ENCODE measurements at regions not wholly inside any gene's neighbourhood (a gene's known extent, or its start where the extent isn't known, plus 50 kb on each side); places are given as distances from the start of the nearest gene placed in this dataset.

DNA sequence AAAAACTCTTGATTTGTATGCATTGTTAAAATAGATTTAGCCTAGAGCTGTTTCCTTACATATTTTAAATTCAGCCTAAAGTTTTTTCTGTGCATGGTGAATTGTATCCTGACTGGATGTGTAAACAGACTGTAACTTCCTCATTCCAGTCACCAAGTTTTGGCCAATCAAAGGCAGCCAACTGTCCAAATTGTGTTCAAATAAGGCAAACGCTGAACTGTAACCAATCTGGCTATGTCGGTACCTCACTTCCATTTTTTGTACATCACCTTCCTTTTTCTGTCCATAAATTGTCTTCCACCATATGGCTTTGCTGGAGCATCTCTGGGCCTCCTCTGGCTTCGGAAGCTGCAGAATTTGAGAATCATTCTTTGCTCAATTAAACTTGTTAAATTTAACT is 1921.9 kb upstream of the SEL1L start:
- ATAC-seq (no peak), DNase-seq (ENCODE audit: low spot score) (no peak)
- ChIA-PET CTCF (no interaction called here), POLR2A (no interaction called here)
- no peak overlapping the region for H3K4me3 Mint-ChIP-seq
- H3K9me3 Mint-ChIP-seq, result peaks cover 85% of the 10 kb centered on the region
- peaks cover 24% of the 10 kb centered on the region for H3K27me3 Mint-ChIP-seq (ENCODE audit: low read depth)
- H3K27ac Mint-ChIP-seq, result no peak overlapping the region
- H3K36me3 Mint-ChIP-seq, result peaks cover 58% of the 10 kb centered on the region
- H3K4me1 Mint-ChIP-seq, result peaks cover 19% of the 10 kb centered on the region
- no peak for TF ChIP-seq FOXK1 (CRISPR knock-in tag; IDR thresholded peaks at IDR 0.05)
- no peak for TF ChIP-seq ZNF219 (CRISPR knock-in tag; IDR thresholded peaks at IDR 0.05; ENCODE audit: borderline replicate concordance)
- TF ChIP-seq, protein P1, sequence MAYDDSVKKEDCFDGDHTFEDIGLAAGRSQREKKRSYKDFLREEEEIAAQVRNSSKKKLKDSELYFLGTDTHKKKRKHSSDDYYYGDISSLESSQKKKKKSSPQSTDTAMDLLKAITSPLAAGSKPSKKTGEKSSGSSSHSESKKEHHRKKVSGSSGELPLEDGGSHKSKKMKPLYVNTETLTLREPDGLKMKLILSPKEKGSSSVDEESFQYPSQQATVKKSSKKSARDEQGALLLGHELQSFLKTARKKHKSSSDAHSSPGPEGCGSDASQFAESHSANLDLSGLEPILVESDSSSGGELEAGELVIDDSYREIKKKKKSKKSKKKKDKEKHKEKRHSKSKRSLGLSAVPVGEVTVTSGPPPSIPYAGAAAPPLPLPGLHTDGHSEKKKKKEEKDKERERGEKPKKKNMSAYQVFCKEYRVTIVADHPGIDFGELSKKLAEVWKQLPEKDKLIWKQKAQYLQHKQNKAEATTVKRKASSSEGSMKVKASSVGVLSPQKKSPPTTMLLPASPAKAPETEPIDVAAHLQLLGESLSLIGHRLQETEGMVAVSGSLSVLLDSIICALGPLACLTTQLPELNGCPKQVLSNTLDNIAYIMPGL (CRISPR knock-in tag; IDR thresholded peaks at IDR 0.05), result no peak
- TF ChIP-seq NR2C2 (CRISPR knock-in tag; IDR thresholded peaks at IDR 0.05), result no peak
- no peak for TF ChIP-seq ESRRA (CRISPR knock-in tag; IDR thresholded peaks at IDR 0.05; ENCODE audit: borderline replicate concordance)
- TF ChIP-seq KAT7 (CRISPR knock-in tag; IDR thresholded peaks at IDR 0.05; ENCODE audit: borderline replicate concordance), result no peak
- TF ChIP-seq TP53 (CRISPR knock-in tag; IDR thresholded peaks at IDR 0.05), result no peak
- TF ChIP-seq, protein P2, sequence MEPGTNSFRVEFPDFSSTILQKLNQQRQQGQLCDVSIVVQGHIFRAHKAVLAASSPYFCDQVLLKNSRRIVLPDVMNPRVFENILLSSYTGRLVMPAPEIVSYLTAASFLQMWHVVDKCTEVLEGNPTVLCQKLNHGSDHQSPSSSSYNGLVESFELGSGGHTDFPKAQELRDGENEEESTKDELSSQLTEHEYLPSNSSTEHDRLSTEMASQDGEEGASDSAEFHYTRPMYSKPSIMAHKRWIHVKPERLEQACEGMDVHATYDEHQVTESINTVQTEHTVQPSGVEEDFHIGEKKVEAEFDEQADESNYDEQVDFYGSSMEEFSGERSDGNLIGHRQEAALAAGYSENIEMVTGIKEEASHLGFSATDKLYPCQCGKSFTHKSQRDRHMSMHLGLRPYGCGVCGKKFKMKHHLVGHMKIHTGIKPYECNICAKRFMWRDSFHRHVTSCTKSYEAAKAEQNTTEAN (CRISPR knock-in tag; IDR thresholded peaks at IDR 0.05), result no peak
- TF ChIP-seq CREM (CRISPR knock-in tag; IDR thresholded peaks at IDR 0.05), result no peak
- TF ChIP-seq IRF2 (CRISPR knock-in tag; IDR thresholded peaks at IDR 0.05; ENCODE audit: borderline replicate concordance, low read depth), result no peak
- TF ChIP-seq, protein P3, sequence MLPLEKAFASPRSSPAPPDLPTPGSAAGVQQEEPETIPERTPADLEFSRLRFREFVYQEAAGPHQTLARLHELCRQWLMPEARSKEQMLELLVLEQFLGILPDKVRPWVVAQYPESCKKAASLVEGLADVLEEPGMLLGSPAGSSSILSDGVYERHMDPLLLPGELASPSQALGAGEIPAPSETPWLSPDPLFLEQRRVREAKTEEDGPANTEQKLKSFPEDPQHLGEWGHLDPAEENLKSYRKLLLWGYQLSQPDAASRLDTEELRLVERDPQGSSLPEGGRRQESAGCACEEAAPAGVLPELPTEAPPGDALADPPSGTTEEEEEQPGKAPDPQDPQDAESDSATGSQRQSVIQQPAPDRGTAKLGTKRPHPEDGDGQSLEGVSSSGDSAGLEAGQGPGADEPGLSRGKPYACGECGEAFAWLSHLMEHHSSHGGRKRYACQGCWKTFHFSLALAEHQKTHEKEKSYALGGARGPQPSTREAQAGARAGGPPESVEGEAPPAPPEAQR (CRISPR knock-in tag; IDR thresholded peaks at IDR 0.05), result no peak
- no peak for TF ChIP-seq OVOL2 (CRISPR knock-in tag; IDR thresholded peaks at IDR 0.05; ENCODE audit: borderline replicate concordance)
- TF ChIP-seq, protein P4, sequence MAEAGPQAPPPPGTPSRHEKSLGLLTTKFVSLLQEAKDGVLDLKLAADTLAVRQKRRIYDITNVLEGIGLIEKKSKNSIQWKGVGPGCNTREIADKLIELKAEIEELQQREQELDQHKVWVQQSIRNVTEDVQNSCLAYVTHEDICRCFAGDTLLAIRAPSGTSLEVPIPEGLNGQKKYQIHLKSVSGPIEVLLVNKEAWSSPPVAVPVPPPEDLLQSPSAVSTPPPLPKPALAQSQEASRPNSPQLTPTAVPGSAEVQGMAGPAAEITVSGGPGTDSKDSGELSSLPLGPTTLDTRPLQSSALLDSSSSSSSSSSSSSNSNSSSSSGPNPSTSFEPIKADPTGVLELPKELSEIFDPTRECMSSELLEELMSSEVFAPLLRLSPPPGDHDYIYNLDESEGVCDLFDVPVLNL (CRISPR knock-in tag; IDR thresholded peaks at IDR 0.05; ENCODE audit: borderline replicate concordance, low read depth), result no peak
- TF ChIP-seq TEAD1 (CRISPR knock-in tag; IDR thresholded peaks at IDR 0.05), result no peak
- no peak for TF ChIP-seq ZNF396 (CRISPR knock-in tag; IDR thresholded peaks at IDR 0.05; ENCODE audit: borderline replicate concordance)
- no peak for TF ChIP-seq ATF1 (CRISPR knock-in tag; IDR thresholded peaks at IDR 0.05)

DNA sequence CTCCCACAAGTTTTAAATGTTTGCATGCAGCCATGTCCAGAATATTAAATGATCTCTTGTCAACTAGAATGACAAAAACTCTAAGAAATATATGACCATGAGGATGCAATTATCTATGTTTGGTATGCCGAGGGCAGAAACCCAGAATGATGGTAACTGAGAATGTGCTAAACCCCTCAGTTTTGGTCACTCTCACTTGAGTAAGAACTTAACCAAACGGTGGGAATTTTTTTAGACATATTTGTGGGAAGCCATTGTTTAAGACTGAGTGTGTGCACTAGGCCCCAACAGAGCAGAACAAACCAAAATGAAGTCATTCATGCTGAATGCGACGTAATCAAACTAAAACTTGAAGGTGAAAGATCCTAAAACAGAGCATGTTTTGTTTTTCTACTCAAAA is 1927.9 kb upstream of the SEL1L start:
- peaks cover 27% of the 10 kb centered on the region for H3K36me3 Mint-ChIP-seq
- peaks cover 33% of the 10 kb centered on the region for H3K9me3 Mint-ChIP-seq
- H3K27me3 Mint-ChIP-seq (ENCODE audit: low read depth), result peaks cover 24% of the 10 kb centered on the region
- ATAC-seq (no peak), DNase-seq (ENCODE audit: low spot score) (no peak)
- H3K4me1 Mint-ChIP-seq, result peaks cover 5% of the 10 kb centered on the region
- no peak overlapping the region for H3K4me3 Mint-ChIP-seq
- CTCF ChIA-PET, result interaction anchor here (1.2 kb wide), 1 partner anchor 161 kb away, joined by 3 read pairs; no protein-coding TSS in a partner anchor
- H3K27ac Mint-ChIP-seq, result no peak overlapping the region
- POLR2A ChIA-PET, result no interaction called here
- TF ChIP-seq ESRRA (CRISPR knock-in tag; IDR thresholded peaks at IDR 0.05; ENCODE audit: borderline replicate concordance) (no peak), ELF4 (CRISPR knock-in tag; IDR thresholded peaks at IDR 0.05; ENCODE audit: low read depth) (no peak), RORB (CRISPR knock-in tag; IDR thresholded peaks at IDR 0.05) (no peak), GABPB1 (CRISPR knock-in tag; IDR thresholded peaks at IDR 0.05) (no peak), MYBL2 (CRISPR knock-in tag; IDR thresholded peaks at IDR 0.05) (no peak), NR1H2 (CRISPR knock-in tag; IDR thresholded peaks at IDR 0.05) (no peak)
- TF ChIP-seq, protein P5, sequence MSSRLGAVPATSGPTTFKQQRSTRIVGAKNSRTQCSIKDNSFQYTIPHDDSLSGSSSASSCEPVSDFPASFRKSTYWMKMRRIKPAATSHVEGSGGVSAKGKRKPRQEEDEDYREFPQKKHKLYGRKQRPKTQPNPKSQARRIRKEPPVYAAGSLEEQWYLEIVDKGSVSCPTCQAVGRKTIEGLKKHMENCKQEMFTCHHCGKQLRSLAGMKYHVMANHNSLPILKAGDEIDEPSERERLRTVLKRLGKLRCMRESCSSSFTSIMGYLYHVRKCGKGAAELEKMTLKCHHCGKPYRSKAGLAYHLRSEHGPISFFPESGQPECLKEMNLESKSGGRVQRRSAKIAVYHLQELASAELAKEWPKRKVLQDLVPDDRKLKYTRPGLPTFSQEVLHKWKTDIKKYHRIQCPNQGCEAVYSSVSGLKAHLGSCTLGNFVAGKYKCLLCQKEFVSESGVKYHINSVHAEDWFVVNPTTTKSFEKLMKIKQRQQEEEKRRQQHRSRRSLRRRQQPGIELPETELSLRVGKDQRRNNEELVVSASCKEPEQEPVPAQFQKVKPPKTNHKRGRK (CRISPR knock-in tag; IDR thresholded peaks at IDR 0.05; ENCODE audit: borderline replicate concordance), result no peak
- TF ChIP-seq, protein P6, sequence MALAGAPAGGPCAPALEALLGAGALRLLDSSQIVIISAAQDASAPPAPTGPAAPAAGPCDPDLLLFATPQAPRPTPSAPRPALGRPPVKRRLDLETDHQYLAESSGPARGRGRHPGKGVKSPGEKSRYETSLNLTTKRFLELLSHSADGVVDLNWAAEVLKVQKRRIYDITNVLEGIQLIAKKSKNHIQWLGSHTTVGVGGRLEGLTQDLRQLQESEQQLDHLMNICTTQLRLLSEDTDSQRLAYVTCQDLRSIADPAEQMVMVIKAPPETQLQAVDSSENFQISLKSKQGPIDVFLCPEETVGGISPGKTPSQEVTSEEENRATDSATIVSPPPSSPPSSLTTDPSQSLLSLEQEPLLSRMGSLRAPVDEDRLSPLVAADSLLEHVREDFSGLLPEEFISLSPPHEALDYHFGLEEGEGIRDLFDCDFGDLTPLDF (CRISPR knock-in tag; IDR thresholded peaks at IDR 0.05), result no peak
- TF ChIP-seq, protein P7, sequence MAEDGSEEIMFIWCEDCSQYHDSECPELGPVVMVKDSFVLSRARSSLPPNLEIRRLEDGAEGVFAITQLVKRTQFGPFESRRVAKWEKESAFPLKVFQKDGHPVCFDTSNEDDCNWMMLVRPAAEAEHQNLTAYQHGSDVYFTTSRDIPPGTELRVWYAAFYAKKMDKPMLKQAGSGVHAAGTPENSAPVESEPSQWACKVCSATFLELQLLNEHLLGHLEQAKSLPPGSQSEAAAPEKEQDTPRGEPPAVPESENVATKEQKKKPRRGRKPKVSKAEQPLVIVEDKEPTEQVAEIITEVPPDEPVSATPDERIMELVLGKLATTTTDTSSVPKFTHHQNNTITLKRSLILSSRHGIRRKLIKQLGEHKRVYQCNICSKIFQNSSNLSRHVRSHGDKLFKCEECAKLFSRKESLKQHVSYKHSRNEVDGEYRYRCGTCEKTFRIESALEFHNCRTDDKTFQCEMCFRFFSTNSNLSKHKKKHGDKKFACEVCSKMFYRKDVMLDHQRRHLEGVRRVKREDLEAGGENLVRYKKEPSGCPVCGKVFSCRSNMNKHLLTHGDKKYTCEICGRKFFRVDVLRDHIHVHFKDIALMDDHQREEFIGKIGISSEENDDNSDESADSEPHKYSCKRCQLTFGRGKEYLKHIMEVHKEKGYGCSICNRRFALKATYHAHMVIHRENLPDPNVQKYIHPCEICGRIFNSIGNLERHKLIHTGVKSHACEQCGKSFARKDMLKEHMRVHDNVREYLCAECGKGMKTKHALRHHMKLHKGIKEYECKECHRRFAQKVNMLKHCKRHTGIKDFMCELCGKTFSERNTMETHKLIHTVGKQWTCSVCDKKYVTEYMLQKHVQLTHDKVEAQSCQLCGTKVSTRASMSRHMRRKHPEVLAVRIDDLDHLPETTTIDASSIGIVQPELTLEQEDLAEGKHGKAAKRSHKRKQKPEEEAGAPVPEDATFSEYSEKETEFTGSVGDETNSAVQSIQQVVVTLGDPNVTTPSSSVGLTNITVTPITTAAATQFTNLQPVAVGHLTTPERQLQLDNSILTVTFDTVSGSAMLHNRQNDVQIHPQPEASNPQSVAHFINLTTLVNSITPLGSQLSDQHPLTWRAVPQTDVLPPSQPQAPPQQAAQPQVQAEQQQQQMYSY (CRISPR knock-in tag; IDR thresholded peaks at IDR 0.05), result no peak

Measured in WTC11 (cell line).